ENCODE measurements at regions not wholly inside any gene's neighbourhood (a gene's known extent, or its start where the extent isn't known, plus 50 kb on each side); places are given as distances from the start of the nearest gene placed in this dataset.

DNA sequence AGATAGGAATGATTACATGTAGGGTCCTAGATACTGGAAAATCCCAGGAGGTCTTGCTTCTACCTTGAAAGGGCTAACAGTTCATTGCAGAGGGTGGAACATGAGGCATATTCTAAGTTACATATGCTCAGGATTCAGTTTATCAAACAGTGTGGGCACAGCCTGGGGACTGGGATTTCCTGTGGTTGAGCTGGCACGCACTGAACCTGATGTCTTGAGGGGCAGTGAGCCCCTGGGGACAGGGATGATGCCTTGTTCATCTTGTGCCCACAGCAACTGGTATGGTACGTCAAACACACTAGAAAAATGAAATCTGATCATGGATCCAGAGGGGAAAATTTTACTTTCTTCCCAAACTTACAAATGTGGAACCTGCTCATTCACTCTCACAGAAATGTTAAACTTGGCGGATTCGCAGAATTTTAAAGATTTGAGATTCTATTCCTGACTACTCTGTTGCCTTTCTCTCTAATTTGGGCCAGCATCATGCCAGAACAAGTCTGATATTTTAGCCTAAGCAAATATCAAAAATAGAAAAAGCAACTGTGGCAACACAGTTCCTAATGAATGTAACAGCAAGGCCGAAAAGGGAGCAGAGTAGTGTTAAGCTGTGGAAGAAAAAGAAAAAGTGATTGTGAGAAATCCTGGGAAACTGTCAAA is 68.2 kb upstream of the COL24A1 start:
- TF ChIP-seq, protein P1, sequence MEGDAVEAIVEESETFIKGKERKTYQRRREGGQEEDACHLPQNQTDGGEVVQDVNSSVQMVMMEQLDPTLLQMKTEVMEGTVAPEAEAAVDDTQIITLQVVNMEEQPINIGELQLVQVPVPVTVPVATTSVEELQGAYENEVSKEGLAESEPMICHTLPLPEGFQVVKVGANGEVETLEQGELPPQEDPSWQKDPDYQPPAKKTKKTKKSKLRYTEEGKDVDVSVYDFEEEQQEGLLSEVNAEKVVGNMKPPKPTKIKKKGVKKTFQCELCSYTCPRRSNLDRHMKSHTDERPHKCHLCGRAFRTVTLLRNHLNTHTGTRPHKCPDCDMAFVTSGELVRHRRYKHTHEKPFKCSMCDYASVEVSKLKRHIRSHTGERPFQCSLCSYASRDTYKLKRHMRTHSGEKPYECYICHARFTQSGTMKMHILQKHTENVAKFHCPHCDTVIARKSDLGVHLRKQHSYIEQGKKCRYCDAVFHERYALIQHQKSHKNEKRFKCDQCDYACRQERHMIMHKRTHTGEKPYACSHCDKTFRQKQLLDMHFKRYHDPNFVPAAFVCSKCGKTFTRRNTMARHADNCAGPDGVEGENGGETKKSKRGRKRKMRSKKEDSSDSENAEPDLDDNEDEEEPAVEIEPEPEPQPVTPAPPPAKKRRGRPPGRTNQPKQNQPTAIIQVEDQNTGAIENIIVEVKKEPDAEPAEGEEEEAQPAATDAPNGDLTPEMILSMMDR (IDR thresholded peaks at IDR 0.05) = no peak
- H3K27me3 Mint-ChIP-seq (ENCODE audit: insufficient read depth) = peaks cover 7% of the 10 kb centered on the region
- no peaks in the 10 kb centered on the region for H3K36me3 Mint-ChIP-seq (ENCODE audit: low read depth)
- no peak overlapping the region for H3K4me3 Mint-ChIP-seq
- H3K27ac Mint-ChIP-seq = no peak overlapping the region
- peaks cover 5% of the 10 kb centered on the region; the same call in 1 of the 2 replicates for H3K4me1 Mint-ChIP-seq (ENCODE audit: low read depth)
- no peaks in the 10 kb centered on the region for H3K9me3 Mint-ChIP-seq
- no peak for DNase-seq

DNA sequence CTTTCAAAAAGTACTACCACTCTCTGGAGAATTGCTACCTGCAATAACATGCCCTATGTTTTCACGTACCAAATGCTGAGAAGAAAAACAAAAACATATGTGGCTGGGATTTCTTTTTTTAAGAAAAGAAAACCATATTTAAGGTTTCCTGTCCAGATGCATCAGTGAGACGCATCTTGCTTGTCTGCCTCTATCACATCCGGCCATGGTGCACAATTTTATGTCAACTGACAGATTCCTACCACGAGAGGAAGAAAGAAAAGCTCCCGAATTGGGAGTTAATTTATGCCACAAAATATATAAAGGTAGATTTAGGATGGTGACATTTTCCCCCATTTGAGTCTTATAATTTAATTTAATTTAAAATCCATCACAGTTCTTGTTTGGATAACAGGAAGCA is 62.3 kb upstream of the COL24A1 start:
- DNase-seq = no peak
- Mint-ChIP-seq H3K36me3 (ENCODE audit: low read depth) (no peaks in the 10 kb centered on the region), H3K27me3 (ENCODE audit: insufficient read depth) (no peaks in the 10 kb centered on the region), H3K4me1 (ENCODE audit: low read depth) (no peaks in the 10 kb centered on the region), H3K27ac (no peak overlapping the region), H3K9me3 (no peaks in the 10 kb centered on the region), H3K4me3 (no peak overlapping the region)
- TF ChIP-seq, protein P1 (IDR thresholded peaks at IDR 0.05) = no peak

DNA sequence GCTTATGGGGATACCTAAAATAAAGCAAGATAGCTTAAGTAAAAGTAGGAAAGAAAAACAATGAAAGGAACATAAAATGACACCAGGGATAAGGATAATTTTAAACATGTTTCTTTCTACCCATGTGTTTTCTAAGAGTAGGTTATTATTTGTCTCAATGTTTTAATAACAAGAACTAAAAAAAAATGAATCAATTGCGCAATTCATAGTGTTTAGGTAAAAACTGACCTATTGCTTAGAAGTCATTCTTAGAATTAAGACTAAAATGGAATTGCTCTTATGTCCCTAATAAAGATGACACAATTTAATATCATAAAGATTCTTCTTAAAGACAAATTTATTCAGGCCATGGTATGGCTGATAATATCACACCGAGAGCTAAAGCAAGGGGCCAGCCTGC is 58.0 kb upstream of the COL24A1 start:
- no peak for DNase-seq
- Mint-ChIP-seq H3K27me3 (ENCODE audit: insufficient read depth) (peaks cover 1% of the 10 kb centered on the region; the same call in 1 of the 2 replicates), H3K27ac (no peak overlapping the region), H3K9me3 (no peaks in the 10 kb centered on the region), H3K4me3 (no peak overlapping the region), H3K4me1 (ENCODE audit: low read depth) (no peaks in the 10 kb centered on the region), H3K36me3 (ENCODE audit: low read depth) (no peaks in the 10 kb centered on the region)
- TF ChIP-seq, protein P1 (IDR thresholded peaks at IDR 0.05) = no peak

DNA sequence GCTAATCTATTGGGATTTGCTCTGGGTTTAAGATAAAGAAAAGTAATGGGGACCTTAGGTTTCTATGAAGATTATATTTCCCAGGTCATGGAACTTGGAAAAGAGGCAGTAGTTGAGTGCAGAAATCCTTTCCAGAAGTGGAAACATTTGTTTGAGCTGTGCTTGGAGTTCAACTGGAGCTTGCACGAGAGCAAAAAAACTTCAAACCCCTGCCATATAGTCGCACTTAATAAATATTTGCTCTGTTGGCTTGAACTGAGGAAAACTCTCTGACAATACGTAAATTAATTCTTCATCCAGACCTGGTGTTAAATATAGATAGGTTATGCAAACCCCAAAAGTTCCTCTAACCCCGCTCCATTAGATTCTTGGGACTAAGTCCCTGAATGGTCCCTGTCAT is 52.8 kb upstream of the COL24A1 start:
- H3K9me3 Mint-ChIP-seq = no peaks in the 10 kb centered on the region
- TF ChIP-seq, protein P1 (IDR thresholded peaks at IDR 0.05) = no peak
- DNase-seq = no peak
- no peak overlapping the region for H3K27ac Mint-ChIP-seq
- H3K4me3 Mint-ChIP-seq = no peak overlapping the region
- H3K27me3 Mint-ChIP-seq (ENCODE audit: insufficient read depth) = peaks cover 1% of the 10 kb centered on the region
- H3K4me1 Mint-ChIP-seq (ENCODE audit: low read depth) = no peaks in the 10 kb centered on the region; the same call in none of the 2 replicates
- H3K36me3 Mint-ChIP-seq (ENCODE audit: low read depth) = no peaks in the 10 kb centered on the region

DNA sequence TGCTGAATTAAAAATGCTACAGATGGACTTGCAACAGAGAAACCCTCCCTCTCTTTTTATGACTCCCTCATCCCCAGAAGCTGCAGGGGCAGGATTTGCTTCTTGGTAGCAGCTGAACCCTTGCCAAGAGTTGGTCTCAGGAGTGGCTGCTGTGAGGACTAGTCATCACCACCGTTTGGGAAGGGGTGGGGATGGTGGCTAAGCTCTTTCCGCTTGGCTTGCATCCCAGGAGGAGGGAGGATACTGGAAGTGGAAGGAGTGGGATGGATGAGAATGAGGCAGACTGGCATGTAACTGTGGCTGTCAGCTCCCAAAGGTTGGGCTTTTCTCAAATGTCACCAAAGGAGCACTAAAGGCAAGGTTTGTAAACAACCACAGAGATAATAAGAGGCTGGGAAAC is 50.8 kb upstream of the COL24A1 start:
- peak overlapping the region; percentile 40; the same call in 1 of the 2 replicates for H3K4me3 Mint-ChIP-seq
- DNase-seq = peak; percentile 84
- no peaks in the 10 kb centered on the region for H3K36me3 Mint-ChIP-seq (ENCODE audit: low read depth)
- no peaks in the 10 kb centered on the region; the same call in 1 of the 2 replicates for H3K27me3 Mint-ChIP-seq (ENCODE audit: insufficient read depth)
- TF ChIP-seq, protein P1 (IDR thresholded peaks at IDR 0.05) = no peak
- peak overlapping the region; percentile 72 for H3K27ac Mint-ChIP-seq
- H3K4me1 Mint-ChIP-seq (ENCODE audit: low read depth) = no peaks in the 10 kb centered on the region; the same call in none of the 2 replicates
- no peaks in the 10 kb centered on the region for H3K9me3 Mint-ChIP-seq

All from HFFc6 (cell line).